ENCODE measurements at regions not wholly inside any gene's neighbourhood (a gene's known extent, or its start where the extent isn't known, plus 50 kb on each side); places are given as distances from the start of the nearest gene placed in this dataset.
A peak's percentile ranks its signal among the peaks of the same experiment; 100 is the strongest.

- peak overlapping the region in 1 of 3 experiments; percentile 84; a peak in 1 of 7 replicates for H3K27ac Mint-ChIP-seq
- no peaks in the 10 kb centered on the region for H3K4me1 ChIP-seq (ENCODE audit: insufficient read depth, low read length)
- TF ChIP-seq CTCF (conservative IDR thresholded peaks at IDR 0.05): no peak
- no peak overlapping the region for H3K9ac ChIP-seq (ENCODE audit: extremely low read depth, insufficient read length, low read length)
- H3K23me2 ChIP-seq (ENCODE audit: insufficient read length, low read depth, low read length, poor library complexity, severe bottlenecking): no peaks in the 10 kb centered on the region
- H3K56ac ChIP-seq (ENCODE audit: insufficient read length, low read depth, low read length): no peak overlapping the region
- H3K27ac ChIP-seq (ENCODE audit: insufficient read length, low read depth, low read length): no peak overlapping the region
- H4K91ac ChIP-seq (ENCODE audit: insufficient read length, low read depth, low read length): no peak overlapping the region
- H2AK5ac ChIP-seq (ENCODE audit: insufficient read length, low read length): no peak overlapping the region
- no peaks in the 10 kb centered on the region for H3K9me3 ChIP-seq (ENCODE audit: control insufficient read depth, low read depth, low read length)
- H3K18ac ChIP-seq (ENCODE audit: insufficient read length, low read depth, low read length): no peak overlapping the region
- no peak overlapping the region for H4K5ac ChIP-seq (ENCODE audit: insufficient read length, low read depth, low read length)
- no peak overlapping the region for H2BK12ac ChIP-seq (ENCODE audit: insufficient read length, low read depth, low read length)
- H3K27me3 Mint-ChIP-seq (ENCODE audit: low read depth): no peaks in the 10 kb centered on the region
- no peak overlapping the region for H2AFZ ChIP-seq (ENCODE audit: low read length)
- no peak overlapping the region for H4K8ac ChIP-seq (replicated peaks; ENCODE audit: insufficient read length, low read depth, low read length)
- H3K4me1 Mint-ChIP-seq: peaks cover 0 to 3% of the 10 kb centered on the region in 2 experiments; a peak in 1 of 4 replicates
- no peak overlapping the region for H2BK20ac ChIP-seq (ENCODE audit: low read depth, low read length, poor library complexity, severe bottlenecking)
- DNase-seq: no peak
- H3K23ac ChIP-seq (ENCODE audit: insufficient read length, low read depth, low read length): no peak overlapping the region
- H3K9me3 Mint-ChIP-seq: no peaks in the 10 kb centered on the region
- no peaks in the 10 kb centered on the region for H4K20me1 ChIP-seq (ENCODE audit: control insufficient read depth, insufficient read depth, insufficient read length)
- no peaks in the 10 kb centered on the region for H3K27me3 ChIP-seq (ENCODE audit: insufficient read depth, low read length)
- H2BK5ac ChIP-seq (ENCODE audit: insufficient read length, low read length): no peak overlapping the region
- H3K4me2 ChIP-seq (ENCODE audit: insufficient read depth, insufficient read length, low read length): no peak overlapping the region
- no peaks in the 10 kb centered on the region for H3K79me2 ChIP-seq (ENCODE audit: insufficient read depth, low read length)
- H2BK15ac ChIP-seq (ENCODE audit: low read depth, low read length): no peak overlapping the region
- no peak overlapping the region for H3T11ph ChIP-seq (ENCODE audit: low read length)
- no peak overlapping the region for H3K4me3 Mint-ChIP-seq
- no CpG with 5 or more reads among the region's 2 CpGs for WGBS (ENCODE audit: extremely low coverage, insufficient read length, low lambda C conversion rate)
- H3K14ac ChIP-seq (ENCODE audit: insufficient read depth, low read length): no peak overlapping the region
- H3K36me3 Mint-ChIP-seq (ENCODE audit: insufficient read depth in 1 of 3, low read depth in 3 of 3): no peaks in the 10 kb centered on the region
- H2BK120ac ChIP-seq (ENCODE audit: low read depth, low read length, poor library complexity, severe bottlenecking): no peak overlapping the region
- no peak overlapping the region for H3K4ac ChIP-seq (ENCODE audit: low read depth, low read length)
- no peaks in the 10 kb centered on the region for H3K79me1 ChIP-seq (ENCODE audit: insufficient read depth, low read depth, low read length, poor library complexity, severe bottlenecking)
Measured at GRCh38 chr3:157667493-157667892, 164.3 kb upstream of the VEPH1 start.

All from H9 (cell line).